ENCODE measurements at regions not wholly inside any gene's neighbourhood (a gene's known extent, or its start where the extent isn't known, plus 50 kb on each side); places are given as distances from the start of the nearest gene placed in this dataset.
A peak's percentile ranks its signal among the peaks of the same experiment; 100 is the strongest.
"Not testable (repeated sequence)": the region's sequence is repeated elsewhere in the genome, so short reads cannot be mapped to it uniquely, and the experiment has no call there.

GRCh38 chr2:13758412-13758811 is 874.1 kb upstream of the LRATD1 start:
- DNase-seq = no peak

- no peak for DNase-seq
Observed at GRCh38 chr2:13768274-13768673, 864.2 kb upstream of the LRATD1 start.

- DNase-seq = no peak
Observed at GRCh38 chr2:13770279-13770678, 862.2 kb upstream of the LRATD1 start.

- DNase-seq = peak; percentile 66
Observed at GRCh38 chr2:13779996-13780395, 852.5 kb upstream of the LRATD1 start.

GRCh38 chr2:13791019-13791547 is 841.4 kb upstream of the LRATD1 start:
- DNase-seq = no peak

- DNase-seq = no peak
Observed at GRCh38 chr2:13806539-13806938, 826.0 kb upstream of the LRATD1 start.

- DNase-seq = no peak
Observed at GRCh38 chr2:13813236-13813635, 819.3 kb upstream of the LRATD1 start.

- no peak for DNase-seq
Observed at GRCh38 chr2:13818002-13818401, 814.5 kb upstream of the LRATD1 start.

- no peak for DNase-seq
Observed at GRCh38 chr2:13819896-13820295, 812.6 kb upstream of the LRATD1 start.

- no peak for DNase-seq
Observed at GRCh38 chr2:13821255-13821880, 811.1 kb upstream of the LRATD1 start.

GRCh38 chr2:13822365-13822764 is 810.2 kb upstream of the LRATD1 start:
- DNase-seq = no peak

- DNase-seq = no peak
Observed at GRCh38 chr2:13826314-13826853, 806.1 kb upstream of the LRATD1 start.

GRCh38 chr2:13858626-13859025 is 773.9 kb upstream of the LRATD1 start:
- no peak for DNase-seq

GRCh38 chr2:13868275-13868674 is 764.2 kb upstream of the LRATD1 start:
- DNase-seq = not testable (repeated sequence)

GRCh38 chr2:13876491-13877037 is 756.0 kb upstream of the LRATD1 start:
- no peak for DNase-seq

- no peak for DNase-seq
Observed at GRCh38 chr2:13877571-13877970, 754.9 kb upstream of the LRATD1 start.

GRCh38 chr2:13884291-13884976 is 748.1 kb upstream of the LRATD1 start:
- no peak for DNase-seq

GRCh38 chr2:13901526-13901925 is 731.0 kb upstream of the LRATD1 start:
- DNase-seq = no peak

- no peak for DNase-seq
Observed at GRCh38 chr2:13905831-13906230, 726.7 kb upstream of the LRATD1 start.

- DNase-seq = no peak
Observed at GRCh38 chr2:13916066-13916465, 716.5 kb upstream of the LRATD1 start.

GRCh38 chr2:13917958-13918357 is 714.6 kb upstream of the LRATD1 start:
- DNase-seq = no peak

GRCh38 chr2:13919981-13920382 is 712.5 kb upstream of the LRATD1 start:
- no peak for DNase-seq

- no peak for DNase-seq
Observed at GRCh38 chr2:13921245-13921644, 711.3 kb upstream of the LRATD1 start.

- no peak for DNase-seq
Observed at GRCh38 chr2:13923823-13924222, 708.7 kb upstream of the LRATD1 start.

Measured in NCI-H2081 treated with DMSO at 0.1 percent for 48 hours (cell line).